GM12872 (cell line): ENCODE measurements at regions not wholly inside any gene's neighbourhood (a gene's known extent, or its start where the extent isn't known, plus 50 kb on each side); places are given as distances from the start of the nearest gene placed in this dataset.

Experiments
- CTCF ChIP-seq: IDR thresholded peaks from 3 replicates; pipeline ENCODE4 v1.5.1; 2011; ENCODE audit warnings: low read depth, mild to moderate bottlenecking, low read length, moderate library complexity; ENCODE audit not compliant: insufficient read depth

- no peak for TF ChIP-seq CTCF
These were observed 147.4 kb upstream of the FGF13 start for GRCh38 chrX:138858951-138859350.

GRCh38 chrX:138858438-138858837, 146.9 kb upstream of the FGF13 start:
- no peak for TF ChIP-seq CTCF

- no peak for TF ChIP-seq CTCF
These were observed 145.5 kb upstream of the FGF13 start for GRCh38 chrX:138856881-138857604.

- TF ChIP-seq CTCF = no peak
These were observed 142.4 kb upstream of the FGF13 start for GRCh38 chrX:138853936-138854335.

- no peak for TF ChIP-seq CTCF
These were observed 138.0 kb upstream of the FGF13 start for GRCh38 chrX:138849521-138849920.

GRCh38 chrX:138847930-138848329, 136.4 kb upstream of the FGF13 start:
- TF ChIP-seq CTCF = no peak

GRCh38 chrX:138845786-138846185, 134.3 kb upstream of the FGF13 start:
- TF ChIP-seq CTCF = no peak
